WTC11 (cell line): ENCODE measurements at regions not wholly inside any gene's neighbourhood (a gene's known extent, or its start where the extent isn't known, plus 50 kb on each side); places are given as distances from the start of the nearest gene placed in this dataset.

ENCODE experiments used
- ESRRA ChIP-seq: sonication (generic); formaldehyde crosslinking; IDR thresholded peaks from 2 replicates; pipeline ENCODE4 v1.8.1; 2022; ENCODE audit warnings: mild to moderate bottlenecking, missing genetic modification reagents, borderline replicate concordance
- NFE2L1 ChIP-seq: sonication (generic); formaldehyde crosslinking; IDR thresholded peaks from 2 replicates; pipeline ENCODE4 v1.8.1; 2023; ENCODE audit warnings: missing genetic modification reagents
- ZNF263 ChIP-seq: sonication (generic); formaldehyde crosslinking; IDR thresholded peaks from 2 replicates; pipeline ENCODE4 v1.8.1; 2022; ENCODE audit warnings: low read depth, mild to moderate bottlenecking, moderate library complexity, missing genetic modification reagents
- TF ChIP-seq, protein P1 (sequence below): fragments of 200-600 bp; IDR thresholded peaks from 2 replicates; pipeline ENCODE4 v1.8.0; 2022; ENCODE audit warnings: antibody characterized with exemption
- TF ChIP-seq, protein P2 (sequence below): sonication (generic); formaldehyde crosslinking; IDR thresholded peaks from 2 replicates; pipeline ENCODE4 v1.8.0; 2022; ENCODE audit warnings: mild to moderate bottlenecking, missing genetic modification reagents
- TF ChIP-seq, protein P3 (sequence below): sonication (generic); formaldehyde crosslinking; IDR thresholded peaks from 2 replicates; pipeline ENCODE4 v1.8.1; 2023; ENCODE audit warnings: mild to moderate bottlenecking, missing genetic modification reagents, moderate library complexity

DNA sequence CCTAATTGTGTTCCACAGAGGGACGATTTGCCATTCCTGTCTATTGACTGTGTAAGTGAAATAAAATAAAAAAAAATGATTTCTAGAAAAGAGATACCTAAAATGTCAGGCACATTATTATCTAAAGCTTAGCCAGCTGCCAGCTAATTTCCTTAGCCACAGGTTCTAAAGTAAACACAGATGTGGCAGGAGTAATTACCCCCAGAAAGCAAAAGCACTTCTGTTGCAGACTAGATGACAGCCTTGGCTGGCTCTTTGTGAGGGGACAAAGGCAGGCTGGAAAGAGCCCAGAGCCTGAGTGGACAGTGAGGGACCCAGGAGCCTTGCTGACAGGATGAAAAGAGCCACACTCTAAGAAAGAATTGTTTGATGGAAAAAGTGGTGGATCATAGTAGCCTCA lies 418.1 kb downstream of the LRIG3 start:
- TF ChIP-seq, protein P1, sequence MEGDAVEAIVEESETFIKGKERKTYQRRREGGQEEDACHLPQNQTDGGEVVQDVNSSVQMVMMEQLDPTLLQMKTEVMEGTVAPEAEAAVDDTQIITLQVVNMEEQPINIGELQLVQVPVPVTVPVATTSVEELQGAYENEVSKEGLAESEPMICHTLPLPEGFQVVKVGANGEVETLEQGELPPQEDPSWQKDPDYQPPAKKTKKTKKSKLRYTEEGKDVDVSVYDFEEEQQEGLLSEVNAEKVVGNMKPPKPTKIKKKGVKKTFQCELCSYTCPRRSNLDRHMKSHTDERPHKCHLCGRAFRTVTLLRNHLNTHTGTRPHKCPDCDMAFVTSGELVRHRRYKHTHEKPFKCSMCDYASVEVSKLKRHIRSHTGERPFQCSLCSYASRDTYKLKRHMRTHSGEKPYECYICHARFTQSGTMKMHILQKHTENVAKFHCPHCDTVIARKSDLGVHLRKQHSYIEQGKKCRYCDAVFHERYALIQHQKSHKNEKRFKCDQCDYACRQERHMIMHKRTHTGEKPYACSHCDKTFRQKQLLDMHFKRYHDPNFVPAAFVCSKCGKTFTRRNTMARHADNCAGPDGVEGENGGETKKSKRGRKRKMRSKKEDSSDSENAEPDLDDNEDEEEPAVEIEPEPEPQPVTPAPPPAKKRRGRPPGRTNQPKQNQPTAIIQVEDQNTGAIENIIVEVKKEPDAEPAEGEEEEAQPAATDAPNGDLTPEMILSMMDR, result no peak
- TF ChIP-seq, protein P2, sequence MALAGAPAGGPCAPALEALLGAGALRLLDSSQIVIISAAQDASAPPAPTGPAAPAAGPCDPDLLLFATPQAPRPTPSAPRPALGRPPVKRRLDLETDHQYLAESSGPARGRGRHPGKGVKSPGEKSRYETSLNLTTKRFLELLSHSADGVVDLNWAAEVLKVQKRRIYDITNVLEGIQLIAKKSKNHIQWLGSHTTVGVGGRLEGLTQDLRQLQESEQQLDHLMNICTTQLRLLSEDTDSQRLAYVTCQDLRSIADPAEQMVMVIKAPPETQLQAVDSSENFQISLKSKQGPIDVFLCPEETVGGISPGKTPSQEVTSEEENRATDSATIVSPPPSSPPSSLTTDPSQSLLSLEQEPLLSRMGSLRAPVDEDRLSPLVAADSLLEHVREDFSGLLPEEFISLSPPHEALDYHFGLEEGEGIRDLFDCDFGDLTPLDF, result no peak
- TF ChIP-seq ZNF263, result no peak
- no peak for TF ChIP-seq NFE2L1 (CRISPR knock-in tag)
- no peak for TF ChIP-seq ESRRA (CRISPR knock-in tag)
- TF ChIP-seq, protein P3, sequence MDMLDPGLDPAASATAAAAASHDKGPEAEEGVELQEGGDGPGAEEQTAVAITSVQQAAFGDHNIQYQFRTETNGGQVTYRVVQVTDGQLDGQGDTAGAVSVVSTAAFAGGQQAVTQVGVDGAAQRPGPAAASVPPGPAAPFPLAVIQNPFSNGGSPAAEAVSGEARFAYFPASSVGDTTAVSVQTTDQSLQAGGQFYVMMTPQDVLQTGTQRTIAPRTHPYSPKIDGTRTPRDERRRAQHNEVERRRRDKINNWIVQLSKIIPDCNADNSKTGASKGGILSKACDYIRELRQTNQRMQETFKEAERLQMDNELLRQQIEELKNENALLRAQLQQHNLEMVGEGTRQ (CRISPR knock-in tag), result no peak
